GM23248 (cell line): ENCODE measurements at regions not wholly inside any gene's neighbourhood (a gene's known extent, or its start where the extent isn't known, plus 50 kb on each side); places are given as distances from the start of the nearest gene placed in this dataset.

Experiments used
- EZH2 ChIP-seq: fragments of 200-600 bp; sonication (generic); IDR thresholded peaks from 2 replicates; pipeline ENCODE4 v1.6.1; 2018; ENCODE audit warnings: antibody characterized with exemption, mild to moderate bottlenecking; ENCODE audit not compliant: insufficient read depth, poor library complexity, severe bottlenecking
- EZH2phosphoT487 ChIP-seq: fragments of 200-600 bp; sonication (generic); IDR thresholded peaks from 2 replicates; pipeline ENCODE4 v1.6.1; 2018; ENCODE audit warnings: antibody characterized with exemption, moderate library complexity, mild to moderate bottlenecking, low read depth; ENCODE audit not compliant: insufficient read depth

GRCh38 chr6:14059791-14060436, 57.7 kb upstream of the CD83 start:
- TF ChIP-seq EZH2 (no peak), EZH2phosphoT487 (no peak)
